Left ventricle myocardium inferior (tissue), 1 donor: ENCODE measurements at regions not wholly inside any gene's neighbourhood (a gene's known extent, or its start where the extent isn't known, plus 50 kb on each side); places are given as distances from the start of the nearest gene placed in this dataset.

Experiments
- DNase-seq: peaks from one replicate; pipeline ENCODE4 v3.0.0-alpha.2; 2020
- H3K27ac ChIP-seq: fragments of 200-600 bp; replicated peaks from 2 replicates; pipeline ENCODE4 v1.8.0; 2021
- H3K27me3 ChIP-seq: fragments of 200-600 bp; 2 replicates; pipeline ENCODE4 v1.8.0; 2021; ENCODE audit warnings: low read depth
- H3K36me3 ChIP-seq: fragments of 200-600 bp; 2 replicates; pipeline ENCODE4 v1.8.0; 2021
- H3K4me1 ChIP-seq: fragments of 200-600 bp; 2 replicates; pipeline ENCODE4 v1.8.0; 2021
- H3K4me3 ChIP-seq: fragments of 200-600 bp; 2 replicates; pipeline ENCODE4 v1.8.0; 2021; ENCODE audit warnings: mild to moderate bottlenecking, moderate library complexity
- H3K9me3 ChIP-seq: fragments of 200-600 bp; replicated peaks from 2 replicates; pipeline ENCODE4 v1.8.0; 2021
- CTCF ChIP-seq: fragments of 200-600 bp; IDR thresholded peaks from 2 replicates; pipeline ENCODE4 v1.8.0; 2021; ENCODE audit warnings: antibody characterized with exemption, mild to moderate bottlenecking, borderline replicate concordance
- intact Hi-C: fragments of 100-400 bp; cut with micrococcal nuclease; formaldehyde crosslinking; loops from one replicate; pipeline ENCODE4 v1.11.0; 2022
- donor health status: DM: no; HTN: yes; CAD: no; lungs with severe emphysema.

GRCh38 chr2:217732992-217733391 lies 269.8 kb downstream of the TNS1 start:
- H3K4me1 ChIP-seq = peaks cover 66% of the 10 kb centered on the region
- H3K4me3 ChIP-seq = no peak overlapping the region
- no peak for TF ChIP-seq CTCF
- peak overlapping the region; percentile 37 for H3K27ac ChIP-seq
- intact Hi-C loops = no loop called here
- DNase-seq = no peak
- H3K27me3 ChIP-seq = no peaks in the 10 kb centered on the region
- no peaks in the 10 kb centered on the region for H3K9me3 ChIP-seq
- no peaks in the 10 kb centered on the region for H3K36me3 ChIP-seq

GRCh38 chr2:217731805-217732204 lies 271.0 kb downstream of the TNS1 start:
- Histone ChIP-seq H3K36me3 (no peaks in the 10 kb centered on the region), H3K27ac (no peak overlapping the region), H3K27me3 (no peaks in the 10 kb centered on the region), H3K4me3 (no peak overlapping the region), H3K4me1 (peaks cover 64% of the 10 kb centered on the region), H3K9me3 (no peaks in the 10 kb centered on the region)
- intact Hi-C loops = no loop called here
- TF ChIP-seq CTCF = no peak
- no peak for DNase-seq

GRCh38 chr2:217729421-217730053 lies 273.3 kb downstream of the TNS1 start:
- peak overlapping the region; percentile 50 for H3K27ac ChIP-seq
- no peaks in the 10 kb centered on the region for H3K36me3 ChIP-seq
- H3K4me1 ChIP-seq = peaks cover 52% of the 10 kb centered on the region
- H3K4me3 ChIP-seq = no peak overlapping the region
- no peaks in the 10 kb centered on the region for H3K9me3 ChIP-seq
- H3K27me3 ChIP-seq = no peaks in the 10 kb centered on the region
- intact Hi-C loops = no loop called here
- peak; percentile 60 for DNase-seq
- TF ChIP-seq CTCF = no peak

- Histone ChIP-seq H3K36me3 (no peaks in the 10 kb centered on the region), H3K4me3 (no peak overlapping the region), H3K27me3 (no peaks in the 10 kb centered on the region), H3K4me1 (peaks cover 40% of the 10 kb centered on the region), H3K27ac (no peak overlapping the region), H3K9me3 (no peaks in the 10 kb centered on the region)
- intact Hi-C loops = no loop called here
- TF ChIP-seq CTCF = no peak
- no peak for DNase-seq
Observed at GRCh38 chr2:217727801-217728200, 275.0 kb downstream of the TNS1 start.

GRCh38 chr2:217725409-217725808 lies 277.4 kb downstream of the TNS1 start:
- TF ChIP-seq CTCF = no peak
- Histone ChIP-seq H3K27ac (no peak overlapping the region), H3K9me3 (peaks cover 9% of the 10 kb centered on the region), H3K27me3 (no peaks in the 10 kb centered on the region), H3K4me1 (peaks cover 35% of the 10 kb centered on the region), H3K36me3 (no peaks in the 10 kb centered on the region), H3K4me3 (no peak overlapping the region)
- no peak for DNase-seq
- intact Hi-C loops = no loop called here
